Prostate gland (tissue), 2 donors: ENCODE measurements at regions not wholly inside any gene's neighbourhood (a gene's known extent, or its start where the extent isn't known, plus 50 kb on each side); places are given as distances from the start of the nearest gene placed in this dataset.

Experiments
- CTCF ChIP-seq, 4 experiments: fragments of 200-600 bp in 2 of 4; fragments of 450-650 bp in 2 of 4; sonication (generic) in 2 of 4; IDR thresholded peaks; 1 replicate in 3 of 4; 2 replicates in 1 of 4; pipeline ENCODE4 v1.5.1; 2016 to 2019; ENCODE audit warnings: antibody characterized with exemption in 4 of 4, mild to moderate bottlenecking in 2 of 4, moderate library complexity in 2 of 4
- POLR2A ChIP-seq: fragments of 450-650 bp; IDR thresholded peaks from one replicate; pipeline ENCODE4 v1.6.1; 2016; ENCODE audit warnings: antibody characterized with exemption, mild to moderate bottlenecking
- POLR2AphosphoS5 ChIP-seq: sonication (generic); formaldehyde crosslinking; IDR thresholded peaks from one replicate; pipeline ENCODE4 v1.6.1; 2017; ENCODE audit warnings: antibody characterized with exemption

- TF ChIP-seq CTCF (IDR thresholded peaks at IDR 0.05): no peak
- no peak for TF ChIP-seq POLR2AphosphoS5
- no peak for TF ChIP-seq POLR2A
These were observed 799.9 kb downstream of the NLGN4Y start for GRCh38 chrY:15324189-15324588.
